ENCODE measurements at regions not wholly inside any gene's neighbourhood (a gene's known extent, or its start where the extent isn't known, plus 50 kb on each side); places are given as distances from the start of the nearest gene placed in this dataset.

DNA sequence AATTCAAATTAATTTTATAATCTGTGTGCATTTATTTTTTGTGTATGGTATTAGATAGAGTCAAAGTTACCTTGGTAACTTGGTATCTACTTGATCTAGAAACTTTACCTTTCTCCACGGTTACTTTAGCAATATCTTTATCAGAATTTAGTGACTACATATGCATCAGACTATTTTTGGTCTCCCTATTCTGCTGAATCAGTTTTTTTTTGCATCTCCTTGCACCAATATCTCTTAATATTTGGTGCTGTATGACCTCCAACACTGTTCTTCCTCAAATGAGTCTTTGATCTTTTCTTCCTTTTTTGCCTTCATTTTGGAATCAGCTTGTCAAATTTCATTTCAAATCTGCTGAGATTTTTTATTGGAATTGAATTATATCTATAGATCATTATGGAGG lies 828.2 kb upstream of the FOXG1 start:
- TF ChIP-seq POLR2A (IDR thresholded peaks at IDR 0.05; ENCODE audit: low read depth, low read length): no peak
- no peak for DNase-seq (ENCODE audit: insufficient read length, low spot score)
- FAIRE-seq: no peak

DNA sequence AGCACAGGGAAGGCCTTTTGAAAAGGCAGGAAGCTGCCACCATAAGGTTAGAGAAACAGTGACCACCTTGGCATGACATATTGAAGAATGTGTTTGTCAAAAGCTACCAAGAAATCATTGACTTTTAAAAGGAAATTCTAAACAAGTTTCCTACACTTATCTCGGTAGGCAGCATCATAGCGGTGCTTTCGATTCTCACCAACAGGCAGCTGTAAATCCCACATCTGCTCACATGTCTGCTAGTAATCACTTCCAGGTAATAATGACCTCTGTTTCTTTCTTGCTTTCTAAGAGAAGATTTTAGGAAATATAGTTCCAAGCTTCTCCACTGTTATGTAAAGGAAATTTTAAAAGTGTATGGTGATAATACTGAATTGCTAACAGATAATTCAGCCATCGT lies 821.1 kb upstream of the FOXG1 start:
- TF ChIP-seq POLR2A (IDR thresholded peaks at IDR 0.05; ENCODE audit: low read depth, low read length): no peak
- DNase-seq (ENCODE audit: insufficient read length, low spot score) (no peak), FAIRE-seq (no peak)

DNA sequence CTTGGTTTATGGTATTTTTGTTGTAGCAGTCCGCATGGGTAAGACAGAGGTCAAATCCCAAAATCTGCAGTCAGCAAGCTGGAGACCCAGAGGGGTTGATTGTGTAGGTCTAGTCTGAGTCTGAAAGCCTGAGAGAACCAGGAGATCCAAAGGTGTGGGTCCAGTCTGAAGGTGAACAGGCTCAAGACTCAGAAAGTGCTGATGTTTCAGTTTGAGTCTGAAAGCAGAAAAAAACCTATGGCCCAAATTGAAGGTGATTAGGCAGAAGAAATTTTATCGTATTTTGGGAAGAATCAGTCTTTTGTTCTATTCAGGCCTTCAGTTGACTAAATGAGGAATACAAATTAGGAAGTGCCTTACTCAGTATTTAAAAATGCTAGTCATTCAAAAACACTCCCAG lies 807.8 kb upstream of the FOXG1 start:
- no peak for TF ChIP-seq POLR2A (IDR thresholded peaks at IDR 0.05; ENCODE audit: low read depth, low read length)
- FAIRE-seq: no peak
- no peak for DNase-seq (ENCODE audit: insufficient read length, low spot score)

DNA sequence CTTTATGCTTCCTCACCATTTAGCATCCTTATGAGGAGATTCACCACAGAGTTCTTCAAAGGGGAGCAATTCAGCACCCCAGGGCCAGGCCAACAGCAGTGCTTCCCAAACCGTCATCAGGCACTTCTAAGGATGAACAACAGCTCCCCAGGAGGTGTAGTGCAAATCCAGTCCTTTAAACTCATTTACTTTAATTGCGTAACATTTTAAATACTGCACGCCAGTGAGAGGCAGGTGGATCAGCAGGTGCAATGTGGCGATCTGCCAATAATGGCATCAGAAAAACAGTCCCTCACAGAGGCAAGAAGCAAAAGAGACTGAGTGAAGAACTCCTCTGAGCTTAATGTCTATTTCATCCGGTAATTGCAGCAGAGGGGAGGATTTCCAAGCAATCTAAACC lies 770.9 kb upstream of the FOXG1 start:
- DNase-seq (ENCODE audit: insufficient read length, low spot score) (no peak), FAIRE-seq (no peak)
- no peak for TF ChIP-seq POLR2A (IDR thresholded peaks at IDR 0.05; ENCODE audit: low read depth, low read length)

DNA sequence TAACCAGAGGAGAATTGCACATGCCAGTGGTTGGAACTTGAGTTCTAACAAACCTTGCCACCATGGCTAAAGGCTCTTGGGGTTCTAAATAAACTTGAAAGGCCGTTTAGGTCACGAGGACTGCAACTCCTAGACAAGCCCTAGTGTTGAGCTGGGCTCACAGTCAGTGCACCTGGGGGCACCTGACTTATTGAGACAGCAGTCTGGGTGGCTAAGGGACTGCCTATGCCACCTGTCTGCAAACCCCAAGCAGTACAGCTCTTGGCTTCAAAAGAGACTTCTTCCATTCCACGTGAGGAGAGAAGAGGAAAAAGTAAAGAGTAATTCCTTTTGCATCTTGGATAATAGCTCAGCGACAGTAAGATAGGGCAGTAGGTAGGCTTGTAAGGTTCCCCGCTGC lies 765.6 kb upstream of the FOXG1 start:
- no peak for FAIRE-seq
- DNase-seq (ENCODE audit: insufficient read length, low spot score): no peak
- no peak for TF ChIP-seq POLR2A (IDR thresholded peaks at IDR 0.05; ENCODE audit: low read depth, low read length)

DNA sequence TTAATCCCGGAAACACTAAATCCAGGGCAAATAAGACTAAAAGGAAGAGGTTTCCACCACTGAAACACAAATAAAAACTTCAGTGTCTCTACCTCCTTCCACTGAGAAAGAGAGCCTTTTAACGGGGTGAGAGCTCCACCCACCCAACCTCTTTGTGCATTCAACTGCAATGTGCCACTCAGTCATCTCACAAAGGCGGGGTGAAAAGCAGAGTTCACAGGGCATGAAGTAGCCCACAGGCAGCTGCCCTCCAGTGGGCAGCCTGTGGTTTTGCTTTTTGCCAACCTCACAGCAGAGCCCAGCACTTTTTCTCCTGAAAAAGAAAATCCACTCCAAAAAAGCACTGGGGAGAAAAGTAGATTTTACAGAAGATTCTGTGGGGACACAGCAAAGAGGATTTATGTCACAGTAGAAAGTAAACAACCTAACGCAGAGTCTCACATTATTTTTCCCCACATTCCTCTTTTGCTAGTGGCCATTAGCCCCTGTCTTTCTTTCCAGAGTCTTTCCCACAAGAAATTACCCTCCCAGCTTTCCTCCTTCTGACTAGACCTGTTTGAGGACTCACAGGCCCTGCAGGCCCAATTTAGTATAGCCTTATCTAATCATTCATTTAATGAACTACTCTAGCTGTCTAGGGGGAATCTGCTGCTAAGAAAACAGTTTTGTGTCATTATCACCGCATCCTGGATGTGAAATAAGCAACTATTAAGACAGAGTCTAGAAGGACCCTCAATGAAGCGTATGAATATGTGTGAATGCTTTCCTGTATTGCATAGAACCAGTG lies 753.8 kb upstream of the FOXG1 start:
- TF ChIP-seq POLR2A (IDR thresholded peaks at IDR 0.05; ENCODE audit: low read depth, low read length): no peak
- FAIRE-seq (no peak), DNase-seq (ENCODE audit: insufficient read length, low spot score) (no peak)

DNA sequence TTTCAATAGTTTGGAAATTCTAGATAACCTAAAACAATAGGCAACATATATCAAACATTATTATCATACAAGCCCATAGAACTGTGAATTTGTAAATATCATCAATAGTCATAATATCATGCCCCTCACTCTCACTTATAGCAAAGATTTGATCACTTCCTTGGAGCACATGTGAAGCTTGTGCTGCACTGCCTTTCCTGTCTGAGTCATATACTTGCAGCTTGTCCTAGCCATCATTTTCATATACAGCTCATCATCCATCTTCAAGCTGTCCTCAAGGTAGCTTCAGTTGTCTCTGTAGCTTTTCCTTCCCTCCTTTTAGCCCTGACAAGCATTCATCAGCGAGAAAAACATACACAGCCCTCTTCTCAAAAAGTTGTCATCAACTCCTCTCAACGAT lies 746.5 kb upstream of the FOXG1 start:
- FAIRE-seq: no peak
- DNase-seq (ENCODE audit: insufficient read length, low spot score): no peak
- TF ChIP-seq POLR2A (IDR thresholded peaks at IDR 0.05; ENCODE audit: low read depth, low read length): no peak

DNA sequence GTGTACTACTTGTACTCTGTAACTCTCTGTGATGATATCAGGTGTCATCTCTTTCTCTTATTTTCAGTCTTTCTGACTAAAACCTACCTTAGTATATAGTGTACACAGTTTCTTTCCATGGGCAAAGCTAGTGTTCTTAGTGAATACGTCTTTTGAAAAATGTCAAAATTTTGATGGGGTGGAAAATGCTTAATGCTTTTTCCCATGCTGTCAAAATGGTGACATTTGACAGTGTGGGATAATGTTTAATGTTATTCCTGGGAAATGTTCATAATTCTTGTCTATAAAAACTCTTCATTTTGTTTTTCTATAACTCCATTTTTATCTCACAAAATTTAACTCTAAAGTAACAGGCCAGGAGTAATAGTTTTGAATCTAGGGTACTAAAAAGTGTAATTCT lies 742.7 kb upstream of the FOXG1 start:
- TF ChIP-seq POLR2A (IDR thresholded peaks at IDR 0.05; ENCODE audit: low read depth, low read length): no peak
- FAIRE-seq: no peak
- DNase-seq (ENCODE audit: insufficient read length, low spot score): no peak

DNA sequence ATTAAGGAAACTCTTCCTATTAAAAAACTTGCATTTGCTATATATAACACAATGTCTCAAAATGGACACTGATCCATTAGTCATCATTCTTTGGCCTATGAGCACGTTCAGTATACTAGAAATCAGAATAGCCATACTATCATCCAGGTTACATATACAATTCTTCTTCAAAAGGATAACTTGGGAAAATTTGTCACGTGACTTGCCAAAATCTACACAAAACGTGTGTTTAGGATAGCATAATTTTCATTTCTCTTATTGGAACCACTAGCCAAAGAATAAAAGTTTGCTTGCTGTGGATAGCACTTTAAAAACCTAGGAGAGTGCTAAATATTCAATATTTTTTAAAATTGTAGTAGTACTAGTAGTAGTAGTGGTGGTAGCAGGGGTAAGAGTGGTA lies 714.3 kb upstream of the FOXG1 start:
- FAIRE-seq (no peak), DNase-seq (ENCODE audit: insufficient read length, low spot score) (no peak)
- no peak for TF ChIP-seq POLR2A (IDR thresholded peaks at IDR 0.05; ENCODE audit: low read depth, low read length)

DNA sequence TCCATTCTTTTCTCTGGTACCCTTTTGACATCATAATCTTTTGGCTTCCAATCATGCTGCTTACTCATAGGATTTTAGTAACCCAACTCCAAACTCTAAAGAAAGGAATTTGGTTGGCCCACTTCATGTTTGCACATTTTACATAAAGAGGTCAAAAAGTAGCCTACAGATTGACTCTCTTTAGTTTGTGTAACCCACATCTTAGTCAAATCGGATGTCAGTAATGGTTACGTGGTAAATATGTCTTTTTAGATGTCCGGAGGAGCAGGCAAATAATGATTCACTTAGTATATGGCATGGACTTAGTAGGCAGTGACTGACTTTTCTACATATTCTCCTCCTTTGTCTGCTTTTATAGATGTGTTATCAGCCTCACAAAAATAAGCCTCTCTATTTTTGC lies 711.6 kb upstream of the FOXG1 start:
- TF ChIP-seq POLR2A (IDR thresholded peaks at IDR 0.05; ENCODE audit: low read depth, low read length): no peak
- DNase-seq (ENCODE audit: insufficient read length, low spot score) (no peak), FAIRE-seq (no peak)

DNA sequence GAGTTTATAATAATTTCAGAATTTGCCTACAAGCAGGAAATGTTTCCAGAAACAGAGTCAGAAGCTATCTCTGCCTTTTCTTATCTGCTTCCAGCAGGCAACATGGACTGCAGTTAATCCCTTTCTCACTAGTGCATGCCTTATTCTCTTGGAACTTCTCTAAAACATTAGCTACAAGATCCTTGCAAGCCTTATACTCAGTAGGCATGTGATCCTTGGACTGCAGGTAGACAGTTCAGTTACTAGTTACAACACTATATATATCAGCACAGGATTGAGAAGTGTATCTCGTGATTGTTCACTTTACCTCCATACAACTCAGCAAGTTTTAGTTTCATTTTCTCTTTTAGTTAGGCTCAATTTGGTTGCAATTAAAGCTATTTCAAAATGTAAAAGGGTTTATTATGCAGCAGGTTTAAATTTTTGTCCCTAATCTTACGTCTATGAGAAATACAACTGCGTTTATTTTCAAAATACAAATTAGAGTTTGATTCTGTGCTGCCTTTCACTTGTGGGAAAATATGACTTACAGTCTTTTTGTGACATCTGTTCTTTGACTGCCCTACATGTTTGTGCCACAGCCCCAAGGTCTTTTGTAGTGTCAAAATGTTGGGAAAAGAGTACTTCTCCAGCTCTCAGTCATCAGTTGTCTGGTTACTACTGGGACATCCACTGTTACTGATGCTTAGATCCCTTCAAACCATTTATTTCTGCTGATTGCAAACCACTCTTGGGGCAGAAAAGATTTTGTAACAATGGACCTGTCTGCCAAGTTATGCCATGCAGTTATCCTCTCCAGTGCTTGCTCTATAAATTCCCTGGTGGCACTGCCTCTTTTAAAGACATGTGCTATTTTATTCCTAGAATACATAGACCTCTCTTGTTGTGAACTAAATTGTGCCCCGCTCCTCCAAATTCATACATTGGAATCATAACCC lies 709.0 kb upstream of the FOXG1 start:
- DNase-seq (ENCODE audit: insufficient read length, low spot score): no peak
- no peak for TF ChIP-seq POLR2A (IDR thresholded peaks at IDR 0.05; ENCODE audit: low read depth, low read length)
- FAIRE-seq: no peak

DNA sequence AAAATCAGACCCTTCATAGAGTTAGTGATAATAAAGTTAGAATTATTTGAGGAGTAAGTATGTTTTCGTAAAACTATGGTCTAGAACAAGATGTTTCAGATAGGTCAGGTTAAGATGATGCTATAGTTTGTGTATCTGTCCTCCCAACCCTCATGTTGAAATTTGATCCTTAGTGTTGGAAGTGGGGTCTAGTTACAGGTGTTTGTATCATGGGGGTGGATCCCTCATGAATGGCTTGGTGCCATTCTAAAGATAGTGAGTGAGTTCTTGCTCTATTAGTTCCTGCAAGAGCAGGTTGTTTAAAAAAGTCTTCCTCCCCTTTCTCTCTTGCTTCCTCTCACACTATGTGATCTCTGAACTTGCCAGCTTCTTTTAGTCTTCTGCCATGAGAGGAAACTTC lies 707.3 kb upstream of the FOXG1 start:
- no peak for TF ChIP-seq POLR2A (IDR thresholded peaks at IDR 0.05; ENCODE audit: low read depth, low read length)
- no peak for DNase-seq (ENCODE audit: insufficient read length, low spot score)
- no peak for FAIRE-seq

DNA sequence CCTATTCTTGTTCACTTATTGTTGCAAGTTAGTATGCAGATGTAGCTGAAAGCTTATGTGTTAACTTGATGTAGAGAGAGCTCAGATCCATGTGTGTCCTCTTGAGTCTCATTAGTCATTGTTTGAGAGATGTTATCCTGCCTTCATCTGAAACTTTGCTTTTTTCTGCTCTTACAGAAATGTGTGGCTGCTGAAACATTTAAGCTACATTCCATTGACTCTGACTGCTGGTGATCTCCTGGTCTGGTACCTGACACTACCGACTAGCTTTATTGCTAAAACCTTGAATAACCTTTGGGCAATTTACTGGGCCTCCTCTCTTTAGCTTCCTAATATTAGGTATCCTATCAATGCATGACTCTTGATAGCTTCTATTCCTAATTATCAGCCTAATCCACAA lies 705.6 kb upstream of the FOXG1 start:
- no peak for TF ChIP-seq POLR2A (IDR thresholded peaks at IDR 0.05; ENCODE audit: low read depth, low read length)
- no peak for FAIRE-seq
- DNase-seq (ENCODE audit: insufficient read length, low spot score): no peak

DNA sequence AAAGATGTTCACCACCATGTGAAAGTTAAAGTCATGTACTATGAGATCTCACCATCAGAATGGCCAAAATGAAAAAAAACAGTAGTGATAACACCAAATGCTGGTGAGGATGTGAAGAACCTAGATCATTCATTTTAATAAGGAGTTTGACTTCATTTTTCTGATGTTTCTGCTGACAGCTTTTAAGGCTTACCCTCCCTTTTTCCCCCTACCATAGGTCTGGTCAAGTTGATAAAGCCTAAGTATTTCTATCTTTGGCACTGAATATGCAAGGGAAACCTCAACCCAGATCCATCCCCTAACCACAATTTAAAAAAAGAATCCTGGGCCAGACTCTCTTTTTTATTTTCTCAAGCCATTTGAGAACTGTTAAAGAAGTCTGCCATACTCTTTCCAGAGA lies 689.6 kb upstream of the FOXG1 start:
- DNase-seq (ENCODE audit: insufficient read length, low spot score): no peak
- no peak for FAIRE-seq
- TF ChIP-seq POLR2A (IDR thresholded peaks at IDR 0.05; ENCODE audit: low read depth, low read length): no peak

DNA sequence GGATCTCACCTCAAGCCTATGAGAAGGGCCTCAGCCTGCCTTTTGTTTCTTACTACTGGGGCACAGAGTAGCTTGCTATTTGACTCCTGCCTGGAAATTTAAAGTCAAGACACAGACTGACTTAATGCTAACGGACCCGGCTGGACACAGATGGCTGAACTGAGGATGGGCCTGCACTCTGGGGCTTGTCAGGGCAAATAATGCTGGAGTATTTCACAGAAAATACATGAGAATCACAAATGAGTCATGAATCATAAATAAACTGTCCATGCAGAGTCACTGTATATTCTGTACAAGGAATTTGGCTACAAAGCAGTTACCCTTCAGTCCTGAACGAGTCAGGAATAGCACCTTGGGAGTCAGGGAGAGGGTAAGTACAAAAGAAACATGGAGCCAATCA lies 683.2 kb upstream of the FOXG1 start:
- no peak for TF ChIP-seq POLR2A (IDR thresholded peaks at IDR 0.05; ENCODE audit: low read depth, low read length)
- FAIRE-seq (no peak), DNase-seq (ENCODE audit: insufficient read length, low spot score) (no peak)

All from H54 (cell line).